GM19035 (cell line): ENCODE measurements at regions not wholly inside any gene's neighbourhood (a gene's known extent, or its start where the extent isn't known, plus 50 kb on each side); places are given as distances from the start of the nearest gene placed in this dataset.
"Not testable (repeated sequence)": the region's sequence is repeated elsewhere in the genome, so short reads cannot be mapped to it uniquely, and the experiment has no call there.

ENCODE experiments used
- ATAC-seq: cut with Tn5 transposase; IDR thresholded peaks from one replicate; pipeline ENCODE4 v1.9.1; 2021; ENCODE audit not compliant: unreplicated experiment

- no peak for ATAC-seq
Measured at GRCh38 chr4:126986005-126986404, 646.8 kb upstream of the INTU start.

DNA sequence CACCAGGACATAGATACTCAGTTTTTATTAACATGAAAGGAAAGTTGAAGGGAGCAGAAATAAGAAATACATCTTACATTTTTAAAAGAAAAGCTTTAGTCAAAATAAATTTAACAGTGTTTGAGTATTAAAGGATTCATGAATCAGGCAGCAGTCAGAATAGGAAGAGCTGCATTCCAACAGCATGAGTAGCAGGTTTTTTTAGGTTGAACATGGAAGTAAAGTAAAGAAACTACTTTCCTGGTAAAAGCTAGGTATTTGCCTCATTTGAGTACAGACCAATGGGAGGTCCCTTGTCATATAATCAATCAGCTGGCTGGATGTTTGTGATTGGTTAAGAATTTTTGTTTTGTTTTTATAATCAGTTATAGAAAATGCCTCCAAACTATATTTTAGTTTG, 645.9 kb upstream of the INTU start:
- ATAC-seq = no peak

- no peak for ATAC-seq
Measured at GRCh38 chr4:126991965-126992364, 640.8 kb upstream of the INTU start.

DNA sequence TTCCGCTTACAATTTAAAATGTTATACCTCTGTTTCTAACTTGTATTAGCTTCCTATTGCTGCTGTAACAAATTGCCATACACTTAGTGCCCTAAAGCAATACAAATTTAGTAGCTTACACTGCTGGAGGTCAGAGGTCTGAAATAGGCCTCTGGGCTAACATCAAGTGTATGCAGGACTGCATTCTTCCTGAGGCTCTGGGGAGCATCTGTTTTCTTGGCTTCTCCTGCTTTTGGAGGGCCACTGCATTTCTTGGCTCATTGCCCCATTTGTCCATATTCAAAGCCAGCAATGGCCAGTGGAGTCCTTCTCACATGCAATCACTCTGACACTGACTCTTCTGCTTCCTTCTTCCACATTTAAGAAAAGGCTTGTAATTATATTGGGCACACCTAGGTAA, 639.8 kb upstream of the INTU start:
- no peak for ATAC-seq

- no peak for ATAC-seq
Measured at GRCh38 chr4:126993351-126993750, 639.4 kb upstream of the INTU start.

GRCh38 chr4:126995235-126995634, 637.5 kb upstream of the INTU start:
- ATAC-seq = no peak

DNA sequence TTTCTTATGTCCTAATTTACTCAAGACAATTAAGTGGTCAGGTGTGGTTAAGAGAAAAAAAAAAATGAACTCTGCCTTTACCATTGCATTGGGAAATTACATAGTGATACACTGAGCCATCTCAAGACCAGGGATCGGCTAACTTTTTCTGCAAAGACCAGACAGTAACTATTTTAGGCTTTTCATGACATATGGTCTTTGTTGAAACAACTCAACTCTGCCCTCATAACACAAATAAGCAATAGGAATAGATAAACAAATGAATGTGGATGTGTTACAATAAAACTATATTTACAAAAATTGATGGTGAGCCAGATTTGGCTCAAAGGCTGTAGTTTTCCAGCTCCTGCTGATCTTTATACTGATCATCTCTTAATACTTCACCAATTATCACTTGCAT, 632.6 kb upstream of the INTU start:
- no peak for ATAC-seq

GRCh38 chr4:127000846-127001245, 631.9 kb upstream of the INTU start:
- no peak for ATAC-seq

DNA sequence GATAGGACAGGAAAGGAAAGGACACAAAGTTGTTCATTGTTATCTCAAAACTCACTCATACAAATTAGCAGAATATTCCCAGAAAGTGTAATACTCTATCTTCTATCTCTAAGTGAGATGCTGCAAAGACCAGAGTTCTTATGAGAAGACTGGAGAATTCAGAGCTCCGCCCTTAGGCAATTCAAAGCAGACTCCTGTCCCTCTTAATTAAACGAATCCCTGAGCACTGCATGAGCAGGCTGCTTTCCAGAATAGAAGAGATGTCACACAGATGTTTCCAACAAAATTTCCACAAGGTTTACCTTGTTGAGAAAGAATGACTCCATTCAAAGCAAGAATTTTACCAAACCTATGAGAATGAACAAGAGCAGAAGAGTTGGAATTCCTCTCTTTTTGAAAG, 630.8 kb upstream of the INTU start:
- no peak for ATAC-seq

DNA sequence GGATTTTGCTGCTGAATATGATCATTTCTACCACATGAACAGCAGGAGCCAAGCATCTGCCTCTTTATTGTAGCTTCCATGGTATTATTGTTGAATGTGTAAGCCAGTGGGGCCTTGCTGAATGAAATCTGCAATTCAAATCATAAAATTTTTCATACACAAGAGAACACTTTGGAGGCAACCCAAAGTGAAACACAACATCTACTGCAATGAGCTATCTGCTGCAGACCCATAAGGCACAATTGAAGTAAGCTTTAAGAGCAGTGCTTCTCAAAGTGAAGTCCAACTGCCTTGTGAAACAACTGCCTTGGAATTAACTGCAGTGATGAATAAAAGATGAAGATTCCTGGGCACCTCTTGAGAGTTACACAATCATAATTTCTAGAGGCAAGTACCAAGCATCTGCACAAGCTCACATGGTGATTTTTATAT, 626.3 kb upstream of the INTU start:
- ATAC-seq = no peak

DNA sequence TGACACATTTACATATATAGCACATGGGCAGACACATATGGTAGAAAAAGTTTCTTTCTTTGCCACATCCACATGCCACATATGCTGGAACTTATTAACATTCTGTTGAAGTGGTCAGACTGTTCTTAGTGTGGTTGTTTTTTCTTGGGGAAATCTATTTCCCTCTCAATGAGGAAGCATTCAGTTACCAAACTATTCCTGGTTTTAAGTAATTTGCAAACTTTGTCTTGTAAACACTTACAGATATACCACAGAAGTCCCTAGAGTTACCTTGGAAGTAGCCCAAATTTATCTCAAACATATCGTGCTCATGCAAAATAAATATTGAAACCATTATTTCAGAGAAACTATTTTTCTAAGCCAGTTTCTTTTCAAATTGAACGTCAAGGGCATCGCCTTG, 625.5 kb upstream of the INTU start:
- no peak for ATAC-seq

DNA sequence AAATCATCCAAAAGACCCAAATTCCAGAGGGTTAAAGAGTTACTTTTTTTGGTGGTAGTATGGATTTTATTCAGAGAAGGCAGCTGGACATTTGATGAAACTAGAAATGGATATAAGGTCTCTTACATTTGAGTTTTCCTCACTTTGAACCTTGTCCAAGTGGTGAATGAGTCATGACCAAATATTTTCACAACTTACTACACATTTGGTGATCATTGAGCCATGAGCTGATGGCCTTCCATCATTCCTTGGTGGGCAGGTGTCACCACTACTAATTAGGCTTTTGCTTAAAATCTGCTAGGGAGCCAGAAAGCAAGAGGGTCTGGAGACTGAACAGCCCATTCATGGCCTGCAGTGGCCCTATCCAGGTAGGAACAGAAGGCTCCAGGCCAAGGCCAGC, 620.2 kb upstream of the INTU start:
- no peak for ATAC-seq

- ATAC-seq = no peak
Measured at GRCh38 chr4:127015667-127016117, 617.1 kb upstream of the INTU start.

DNA sequence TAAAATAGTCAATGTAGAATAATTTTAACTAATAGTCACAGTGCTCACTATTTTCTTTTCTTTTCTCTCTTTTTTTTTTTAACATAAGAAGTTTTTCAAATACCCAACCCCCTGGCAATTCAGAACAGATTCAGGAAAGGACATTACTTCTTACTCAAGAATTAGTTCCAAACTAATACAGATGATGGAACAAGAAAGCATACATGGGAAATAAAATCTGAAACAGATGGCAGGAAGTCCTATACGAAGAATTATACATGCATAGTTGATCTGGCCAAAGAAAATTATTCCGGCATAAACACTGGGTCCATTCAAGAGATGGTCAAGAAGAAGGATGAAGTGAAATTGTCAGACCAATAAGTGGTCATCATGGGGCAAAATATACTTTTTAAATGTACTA, 614.4 kb upstream of the INTU start:
- no peak for ATAC-seq

- not testable (repeated sequence) for ATAC-seq
Measured at GRCh38 chr4:127020831-127021230, 611.9 kb upstream of the INTU start.

DNA sequence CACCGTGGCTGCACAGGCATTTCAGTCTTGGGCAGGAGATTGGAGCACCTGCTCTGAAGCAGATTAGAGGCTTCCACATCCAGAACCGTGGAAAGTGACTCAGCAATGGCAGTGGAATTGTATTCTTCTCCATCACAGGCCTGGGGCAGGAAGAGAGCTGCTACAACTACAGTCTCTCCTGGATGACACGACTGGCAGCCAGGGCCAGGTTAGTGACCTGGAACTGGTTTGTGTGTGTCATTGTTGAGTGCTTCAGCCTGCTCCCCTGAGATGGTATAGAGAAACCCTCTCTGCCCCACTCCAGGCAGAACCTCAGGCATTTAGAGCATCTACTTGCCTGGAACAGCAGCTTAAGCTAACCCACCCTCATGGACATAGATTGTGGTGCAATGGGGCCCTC, 596.5 kb upstream of the INTU start:
- ATAC-seq = no peak

- ATAC-seq = no peak
Measured at GRCh38 chr4:127045861-127046260, 586.9 kb upstream of the INTU start.

DNA sequence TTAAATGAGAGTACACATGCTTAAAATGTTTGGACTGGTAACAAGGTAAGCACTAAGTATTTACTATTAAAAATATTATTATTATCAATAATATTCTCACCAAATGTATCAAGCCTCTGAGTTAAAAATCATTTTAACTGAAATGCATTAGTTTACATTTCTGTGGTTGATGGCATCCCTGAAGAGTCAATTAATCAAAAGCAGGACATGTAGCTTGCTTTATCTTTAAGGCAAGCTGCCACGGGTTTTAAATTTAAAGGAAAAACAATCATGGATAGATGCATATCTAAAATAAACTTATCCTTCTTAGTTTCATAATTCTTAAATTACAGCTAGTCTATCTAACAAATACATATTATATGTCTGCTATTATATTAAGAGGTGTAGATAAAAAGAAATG, 584.8 kb upstream of the INTU start:
- no peak for ATAC-seq

DNA sequence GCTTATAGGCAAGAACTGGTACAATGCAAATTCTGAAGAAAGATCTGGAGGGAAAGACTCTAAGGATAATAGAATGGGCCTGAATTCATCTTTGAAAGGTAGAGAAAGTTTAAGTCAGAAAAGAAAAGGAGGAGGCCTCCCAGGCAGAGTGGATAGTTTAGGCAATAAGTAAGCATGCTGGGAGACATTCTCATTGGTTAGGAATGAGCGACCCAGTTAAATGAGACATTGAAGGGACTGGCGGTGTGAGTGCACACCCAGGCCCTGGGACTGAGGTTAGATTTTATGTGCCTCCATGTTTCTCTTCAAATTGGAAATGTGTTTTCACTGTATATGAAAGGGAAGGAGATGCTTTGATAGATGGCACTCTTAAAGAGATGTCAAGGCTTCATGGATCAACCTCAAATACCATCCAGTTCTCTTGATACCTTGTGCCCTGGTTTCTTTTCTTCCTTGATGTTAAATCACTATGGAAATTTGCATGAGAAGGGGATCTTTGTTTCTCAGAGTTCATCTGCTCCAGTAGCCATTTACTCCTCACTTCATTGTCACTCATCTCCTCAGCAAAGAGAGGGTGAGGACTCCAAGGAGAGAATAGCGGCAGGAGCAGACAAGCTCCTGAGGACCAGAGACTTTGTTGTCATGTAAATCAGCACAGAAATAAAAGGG, 584.2 kb upstream of the INTU start:
- ATAC-seq = no peak

DNA sequence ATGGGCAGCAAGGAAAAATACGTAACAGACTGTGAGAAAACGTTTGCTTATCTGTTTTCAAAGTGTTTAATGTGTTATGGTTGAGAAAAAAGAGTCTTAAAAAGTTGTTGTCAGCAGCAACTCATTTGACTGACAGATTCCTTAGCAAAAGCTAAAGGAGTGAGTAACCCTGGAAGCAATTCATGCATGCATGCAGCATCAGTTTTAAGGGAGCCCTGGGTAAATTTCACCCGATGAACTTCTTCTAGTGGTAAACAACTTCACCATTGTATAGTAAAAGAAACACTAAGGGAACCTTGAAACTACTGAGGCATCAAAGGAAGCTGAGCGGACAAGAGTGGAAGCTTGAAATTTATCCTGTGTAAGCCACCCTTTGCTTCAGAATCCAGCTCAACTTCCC, 583.2 kb upstream of the INTU start:
- ATAC-seq = no peak

- ATAC-seq = no peak
Measured at GRCh38 chr4:127052742-127053141, 580.0 kb upstream of the INTU start.

GRCh38 chr4:127055357-127055756, 577.4 kb upstream of the INTU start:
- no peak for ATAC-seq

- ATAC-seq = no peak
Measured at GRCh38 chr4:127069675-127070074, 563.1 kb upstream of the INTU start.
